NCI-H1092 (cell line): ENCODE measurements at regions not wholly inside any gene's neighbourhood (a gene's known extent, or its start where the extent isn't known, plus 50 kb on each side); places are given as distances from the start of the nearest gene placed in this dataset.

Experiments
- DNase-seq: peaks from one replicate; lab custom pipeline; 2025; lab: John Stamatoyannopoulos, UW

DNA sequence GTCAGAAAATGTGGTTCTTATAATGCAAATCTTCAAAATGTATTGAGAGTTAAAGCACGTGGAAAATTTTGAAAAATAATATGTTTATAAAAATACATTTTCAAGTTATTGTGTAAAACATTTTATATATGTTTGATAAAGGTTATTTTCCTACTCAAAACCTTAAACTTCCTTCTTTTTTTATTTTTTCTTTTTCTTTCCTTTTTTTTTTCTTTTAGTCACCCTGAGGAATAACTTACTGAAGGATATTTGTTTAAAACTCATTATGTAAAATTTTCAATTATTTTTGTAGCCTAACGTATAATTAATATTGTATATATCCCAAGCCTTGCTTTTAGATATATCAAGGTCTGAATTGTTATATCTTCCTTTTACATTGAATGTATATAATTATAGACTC, 346.8 kb upstream of the GYPC start:
- no peak for DNase-seq

DNA sequence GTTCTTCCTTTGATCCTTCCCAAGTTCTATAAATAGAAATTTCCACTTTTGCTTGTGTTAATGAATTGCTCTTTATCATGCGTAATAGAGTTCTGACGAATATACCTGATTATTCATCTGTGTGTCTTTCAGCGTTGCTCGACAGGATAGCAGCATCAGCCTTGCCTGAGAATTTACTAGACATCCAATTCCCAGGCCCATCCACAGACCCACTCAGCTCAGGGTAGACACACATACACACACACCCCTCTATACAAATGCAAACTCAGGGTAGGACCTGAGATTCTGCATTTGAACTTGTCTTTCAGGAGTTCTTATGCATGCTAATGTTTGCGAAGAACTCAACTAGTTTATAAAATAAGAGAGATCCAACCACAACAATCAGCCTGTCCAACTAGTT, 343.4 kb upstream of the GYPC start:
- DNase-seq: no peak

DNA sequence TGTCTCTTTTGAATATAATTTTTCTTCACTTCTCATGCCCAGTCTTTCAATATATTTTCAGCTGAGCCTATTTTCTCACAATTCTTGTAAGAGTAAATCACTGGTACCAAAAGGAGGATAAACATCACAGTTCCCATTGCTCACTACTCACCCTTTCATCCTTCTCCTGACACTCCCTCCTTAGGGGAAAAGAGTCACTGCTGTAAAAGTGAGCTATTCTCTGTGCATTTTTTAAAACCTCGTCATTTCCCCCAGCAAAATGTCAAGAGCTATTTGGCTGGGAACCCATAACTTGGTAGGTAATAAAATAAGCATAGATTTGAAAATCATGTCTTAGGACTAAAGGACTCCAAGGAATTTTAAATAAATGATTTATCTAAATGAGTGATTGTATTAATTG, 340.1 kb upstream of the GYPC start:
- no peak for DNase-seq

DNA sequence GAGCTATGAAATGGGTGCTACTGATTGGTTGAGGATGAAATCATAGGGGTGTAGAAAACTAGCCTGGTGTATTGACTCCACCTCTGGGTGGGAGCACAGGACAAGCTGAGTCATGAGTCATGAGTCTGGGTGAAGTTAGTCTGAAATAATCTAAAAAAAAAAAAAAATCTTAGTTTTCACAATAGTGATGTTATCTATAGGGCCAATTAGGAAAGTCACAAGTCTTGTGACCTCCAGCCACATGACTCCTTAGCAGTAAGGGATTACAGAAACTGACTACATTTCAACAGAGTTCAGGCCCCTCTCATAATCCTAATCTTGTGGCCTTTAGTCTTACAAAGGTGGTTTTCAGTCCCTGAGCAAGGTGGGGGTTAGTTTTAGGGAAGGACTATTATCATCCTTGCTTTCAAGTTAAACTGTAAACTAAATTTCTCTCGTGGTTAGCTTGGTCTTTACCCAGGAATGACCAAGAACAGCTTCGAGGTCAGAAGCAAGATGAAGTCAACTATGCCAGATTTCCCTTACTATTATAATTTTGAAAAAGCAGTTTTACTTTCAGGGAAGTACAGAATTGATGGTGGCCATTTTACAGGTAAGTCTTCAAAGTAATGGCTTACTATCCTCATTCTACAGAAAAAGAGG, 338.0 kb upstream of the GYPC start:
- DNase-seq: no peak

DNA sequence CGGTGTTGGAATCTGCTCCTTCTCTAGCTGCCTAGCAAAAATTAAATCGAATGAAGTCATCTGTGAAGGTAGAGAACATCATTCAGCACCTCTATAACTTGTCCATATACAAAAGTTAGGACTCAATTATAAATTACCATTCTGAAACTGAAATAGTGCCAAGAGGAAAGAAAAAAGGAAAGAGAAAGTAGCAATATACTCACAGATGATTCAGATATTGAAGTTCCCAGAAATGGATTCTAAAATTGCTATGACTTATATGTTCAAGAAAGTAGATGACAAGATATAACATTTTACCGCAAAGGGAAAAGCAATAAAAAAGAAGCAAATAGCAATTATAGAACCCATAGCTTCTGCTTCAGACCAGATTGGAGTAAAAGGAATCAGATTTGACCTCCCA, 333.6 kb upstream of the GYPC start:
- no peak for DNase-seq

DNA sequence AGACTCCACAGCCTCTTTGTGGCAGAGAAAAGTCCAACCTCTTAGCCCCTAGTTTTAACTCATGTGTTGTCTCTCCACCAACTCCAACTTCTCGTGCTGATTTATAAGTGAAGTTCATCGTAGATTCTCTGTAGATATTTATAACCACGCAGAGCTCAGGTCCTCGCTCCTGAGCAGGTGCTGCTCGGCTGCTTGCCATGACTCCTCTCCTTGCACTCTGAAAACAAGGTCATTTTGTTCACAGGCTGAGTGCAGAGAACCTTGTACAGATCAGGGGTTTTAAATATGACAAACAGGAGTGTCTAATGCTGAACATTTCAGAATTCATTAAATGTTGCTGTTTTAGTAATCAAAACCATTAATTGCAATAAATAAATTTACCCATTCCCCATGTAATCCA, 330.8 kb upstream of the GYPC start:
- DNase-seq: no peak

DNA sequence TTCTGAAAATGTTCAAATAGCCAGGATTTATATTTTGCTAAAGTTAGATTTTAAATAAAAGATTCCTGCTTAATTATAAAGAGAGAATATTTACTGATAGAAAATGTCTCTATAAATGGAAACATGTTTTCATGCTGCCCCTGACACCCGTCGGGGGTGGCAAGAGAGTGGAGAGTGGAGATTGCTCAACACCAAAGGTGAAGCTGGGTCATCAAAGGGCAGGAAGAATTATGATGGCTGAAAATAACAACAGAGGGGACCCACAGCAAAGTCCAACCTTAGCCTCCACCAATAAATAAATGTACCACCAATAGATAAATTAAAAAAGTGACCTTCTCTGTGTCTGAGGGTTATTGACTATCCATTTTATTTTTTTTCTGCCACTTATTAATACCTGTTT, 326.8 kb upstream of the GYPC start:
- no peak for DNase-seq

DNA sequence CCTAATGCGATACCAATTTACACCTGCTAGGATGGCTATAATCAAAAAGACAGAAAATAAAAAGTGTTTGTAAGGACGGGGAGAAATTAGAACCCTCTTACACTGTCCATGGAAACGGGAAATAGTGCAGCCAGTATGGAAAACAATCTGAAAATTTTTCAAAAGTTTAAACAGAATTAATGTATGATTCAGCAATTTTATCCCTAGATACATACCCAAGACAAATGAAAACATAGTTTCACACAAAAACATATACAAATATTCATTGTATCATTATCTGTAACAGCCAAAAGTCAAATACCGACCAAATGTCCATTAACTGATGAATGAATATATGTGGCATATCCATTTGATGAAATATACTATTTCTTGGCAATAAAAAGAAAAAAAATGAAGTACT, 313.5 kb upstream of the GYPC start:
- DNase-seq: no peak

DNA sequence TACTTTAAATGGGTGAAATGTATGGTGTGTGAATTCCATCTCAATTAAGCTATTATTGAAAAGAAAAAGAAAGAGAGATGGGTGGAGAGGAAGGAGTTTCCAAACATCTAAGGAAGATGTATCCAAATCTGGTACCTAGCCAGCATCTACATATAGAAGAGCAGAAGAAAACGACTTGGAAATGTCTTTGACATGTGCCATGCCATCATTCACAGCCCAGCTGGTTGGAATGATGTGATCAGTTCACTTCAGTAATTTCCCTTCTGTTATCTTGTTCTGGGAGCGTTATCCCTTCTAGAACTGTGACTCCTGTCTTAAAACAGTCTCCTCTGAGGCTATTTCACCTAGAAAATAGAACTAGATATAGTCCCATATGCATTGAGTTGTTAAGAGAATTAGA, 312.8 kb upstream of the GYPC start:
- no peak for DNase-seq

DNA sequence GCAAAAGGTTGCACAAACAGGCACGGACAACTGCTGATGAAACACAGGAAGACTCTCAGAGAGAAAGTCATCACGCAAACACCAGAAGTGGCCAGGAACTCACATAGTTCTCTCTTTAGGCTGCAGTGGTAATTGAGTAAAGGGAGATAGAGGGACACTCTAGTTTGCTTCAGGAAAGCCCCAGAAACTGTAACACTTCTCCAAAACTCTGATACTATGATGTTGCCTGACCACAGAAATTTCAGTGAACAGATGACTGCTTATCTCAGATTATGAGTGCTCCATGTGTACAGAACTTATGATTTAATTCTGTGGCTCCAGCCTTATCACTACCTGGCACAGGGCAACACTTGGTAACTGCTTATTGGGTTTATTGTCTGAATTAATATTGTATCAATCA, 311.5 kb upstream of the GYPC start:
- no peak for DNase-seq

DNA sequence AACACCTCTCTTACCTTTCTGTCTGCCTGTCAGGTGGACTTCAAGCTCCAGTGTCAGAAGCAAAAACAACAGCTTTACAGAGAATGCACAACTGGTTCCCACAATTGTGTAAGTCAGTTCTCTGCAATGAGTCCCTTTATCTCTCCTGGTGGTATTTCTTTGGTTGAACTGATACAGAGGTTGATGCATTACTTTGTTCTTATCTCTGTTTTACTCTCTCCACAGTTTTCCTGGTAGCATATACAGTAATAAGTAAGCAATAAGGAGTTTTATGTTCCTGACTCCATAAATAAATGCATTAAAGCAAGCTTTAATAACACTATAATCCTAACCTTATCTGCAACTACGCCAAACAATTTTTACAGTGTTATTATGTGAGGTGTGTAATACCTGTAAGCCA, 310.3 kb upstream of the GYPC start:
- DNase-seq: no peak

DNA sequence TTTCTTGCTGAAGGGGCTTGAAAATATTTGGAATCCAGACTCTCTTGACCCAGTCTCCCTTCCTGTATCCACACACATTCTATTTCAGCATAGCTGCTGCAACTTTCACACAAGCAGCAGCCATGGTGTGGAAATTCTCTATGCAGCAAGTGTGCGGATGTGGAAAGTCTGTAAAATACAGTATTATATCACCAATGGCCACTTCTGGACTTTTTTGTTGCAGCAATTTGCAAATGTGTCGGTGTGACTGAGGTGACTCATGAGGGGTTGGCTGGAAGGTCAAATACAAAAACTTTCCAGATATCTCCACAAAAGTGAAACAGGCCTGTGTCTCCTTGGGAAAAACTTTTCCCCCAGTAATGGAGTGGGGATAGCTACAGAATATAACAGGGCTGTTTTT, 299.3 kb upstream of the GYPC start:
- DNase-seq: no peak

DNA sequence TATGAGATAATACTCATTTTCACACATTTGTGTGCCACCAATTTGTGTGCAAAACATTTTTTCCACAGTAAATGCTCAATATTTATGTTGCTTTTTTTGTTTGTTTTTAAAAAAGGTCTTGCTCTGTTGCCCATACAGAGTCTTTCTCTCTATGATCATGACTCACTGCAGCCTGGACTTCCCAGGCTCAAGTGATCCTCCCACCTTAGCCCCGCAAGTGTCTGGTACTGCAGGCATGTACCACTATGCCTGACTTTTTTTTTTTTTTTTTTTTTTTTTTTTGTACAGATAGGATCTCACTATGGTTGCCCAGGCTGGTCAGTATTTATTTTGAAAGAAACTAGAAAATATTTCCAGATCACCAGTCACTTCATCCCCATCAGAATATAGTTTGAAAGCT, 297.8 kb upstream of the GYPC start:
- DNase-seq: no peak

DNA sequence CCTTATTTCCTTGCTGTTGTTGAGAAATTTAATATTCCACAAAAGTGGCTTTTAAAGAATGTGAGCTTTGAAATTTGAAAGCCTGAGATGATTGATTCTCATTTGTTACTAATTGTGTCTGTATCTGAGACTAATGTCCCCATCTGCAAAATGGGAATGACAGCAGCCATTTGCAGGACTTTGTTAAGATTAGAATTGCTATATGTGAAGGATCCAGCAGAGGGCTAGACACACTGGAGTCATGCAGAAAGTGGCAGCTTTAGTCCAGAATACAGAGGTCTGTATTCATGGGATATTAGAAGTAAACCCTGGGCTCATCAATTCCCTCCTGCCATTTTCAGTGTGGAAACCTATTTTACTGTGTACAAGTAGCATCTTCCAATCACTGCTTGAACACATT, 296.5 kb upstream of the GYPC start:
- DNase-seq: no peak

DNA sequence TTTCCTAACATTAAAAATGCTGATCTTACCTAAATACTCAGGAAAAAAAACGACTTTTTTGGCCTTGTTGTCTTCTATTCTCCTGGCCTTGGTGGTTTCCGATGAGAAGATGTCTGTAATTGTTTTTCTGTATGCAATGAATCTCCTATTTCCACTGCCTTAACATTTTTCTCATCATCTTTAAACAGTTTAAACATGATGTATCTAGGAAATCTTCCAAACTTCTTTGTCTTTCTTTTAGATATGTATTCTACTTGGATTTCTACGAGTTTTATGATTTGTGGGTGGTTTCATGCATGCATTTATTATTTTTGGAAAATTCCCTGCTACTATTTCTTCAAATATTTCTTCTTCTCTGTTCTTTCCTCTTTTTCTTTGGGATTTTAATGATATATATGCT, 288.6 kb upstream of the GYPC start:
- DNase-seq: no peak

DNA sequence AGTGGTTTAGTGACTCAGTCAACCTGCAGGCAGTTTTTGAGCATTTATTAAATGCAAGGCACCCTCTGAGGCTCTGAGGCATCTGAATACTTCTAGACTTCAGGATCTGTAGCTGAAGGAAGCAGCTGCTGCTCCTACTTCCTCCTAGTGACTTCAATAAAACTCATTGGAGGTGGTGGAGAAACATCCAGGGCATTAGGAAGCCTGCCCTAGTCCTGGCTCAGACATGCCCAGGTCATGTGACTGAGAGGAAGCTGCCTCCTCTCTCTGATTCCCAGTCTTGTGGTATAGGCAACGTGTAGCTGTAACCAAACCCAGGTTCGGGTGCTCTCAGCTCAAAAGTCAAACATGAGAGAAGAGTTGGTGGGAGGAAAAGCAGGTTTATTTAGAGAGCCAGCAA, 287.2 kb upstream of the GYPC start:
- no peak for DNase-seq

DNA sequence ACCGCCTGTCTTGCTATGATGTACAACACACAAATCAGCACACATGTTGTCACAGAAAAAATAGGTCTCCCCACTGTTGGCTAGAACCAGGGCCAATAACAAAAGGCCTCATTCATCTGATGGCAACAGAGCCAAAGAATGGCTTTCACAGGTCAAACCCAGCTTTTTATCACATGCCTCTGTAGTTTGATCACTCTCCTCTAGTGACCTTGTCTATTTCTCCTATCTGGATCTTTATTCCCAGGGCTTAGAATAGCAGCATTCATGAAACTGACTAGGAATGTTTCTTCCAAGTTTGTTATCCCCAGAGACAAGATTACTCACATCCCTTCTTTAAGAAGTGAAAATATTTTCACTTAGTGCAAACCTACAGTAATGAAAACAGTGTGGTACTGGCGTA, 285.8 kb upstream of the GYPC start:
- DNase-seq: no peak

DNA sequence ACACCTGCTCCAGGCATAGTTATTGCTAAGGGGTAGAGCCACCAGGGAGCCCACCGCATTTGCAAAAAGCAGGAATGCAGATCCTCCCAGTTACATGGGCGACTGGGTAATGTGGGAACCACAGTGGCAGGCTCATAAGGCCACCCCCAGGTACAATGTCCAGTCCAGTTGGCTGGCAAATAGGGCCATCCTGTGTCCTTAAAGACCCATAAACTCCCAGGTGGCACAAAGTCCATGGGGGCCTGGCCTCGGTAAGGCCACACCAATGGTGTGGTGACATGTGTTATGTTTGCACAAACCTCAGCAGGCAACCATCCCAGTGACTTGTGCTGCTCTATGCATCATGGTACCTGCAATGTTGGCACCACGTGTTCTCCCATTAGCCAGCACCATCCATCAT, 283.6 kb upstream of the GYPC start:
- no peak for DNase-seq

DNA sequence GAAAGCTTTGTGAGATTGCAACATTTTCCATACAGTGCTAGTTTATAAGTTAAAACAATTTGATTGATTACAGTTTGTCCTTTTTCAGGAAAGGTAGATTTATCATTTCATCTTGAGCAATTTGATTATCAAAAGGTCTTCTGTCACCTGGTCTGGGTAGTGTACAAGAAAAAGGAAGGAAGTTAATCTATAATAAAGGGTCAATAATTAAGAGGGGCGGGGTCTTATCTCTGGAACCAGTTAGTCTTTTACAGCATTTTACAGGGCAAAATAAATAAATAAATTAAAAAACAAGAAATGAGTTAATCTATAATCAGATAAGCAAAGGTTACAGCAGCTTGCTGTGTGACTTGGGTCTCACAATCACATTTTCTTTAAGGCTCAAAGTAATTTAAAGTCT, 277.8 kb upstream of the GYPC start:
- DNase-seq: no peak

DNA sequence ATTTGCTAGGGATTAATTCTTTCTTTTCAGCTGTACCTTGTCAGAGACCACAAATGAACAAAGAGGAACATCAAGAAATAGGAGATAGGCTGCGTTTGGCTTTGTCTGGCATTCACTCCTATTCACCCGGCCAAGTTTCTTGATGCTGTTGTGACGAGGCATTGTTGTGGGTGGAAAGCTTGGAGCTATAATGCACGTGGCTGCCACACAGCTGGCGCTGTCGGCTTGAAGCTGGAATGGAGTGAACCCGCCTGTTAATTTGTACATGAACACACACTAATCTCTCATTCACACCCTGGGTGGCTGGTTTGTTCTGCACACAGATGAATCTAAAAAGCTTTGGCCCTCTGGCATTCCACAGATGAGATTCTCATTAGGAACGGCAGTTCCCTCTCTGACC, 274.9 kb upstream of the GYPC start:
- DNase-seq: no peak

DNA sequence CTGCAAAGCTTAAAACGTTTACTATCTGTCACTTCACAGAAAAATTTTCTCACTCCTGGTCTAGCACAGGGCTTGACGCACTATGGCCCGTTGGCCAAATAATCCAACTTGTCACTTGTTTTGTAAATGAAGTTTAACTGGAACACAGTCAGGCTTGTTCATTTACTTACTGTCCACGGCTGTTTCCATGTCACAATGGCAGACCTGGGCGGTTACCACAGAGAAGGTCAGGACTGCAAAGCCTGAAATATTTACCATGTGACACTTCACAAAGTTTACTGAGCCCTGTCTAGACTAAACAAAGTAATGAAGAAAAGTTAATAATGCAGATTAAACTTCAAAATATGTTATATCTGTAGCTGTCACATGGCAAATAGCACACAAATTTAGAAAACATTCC, 273.0 kb upstream of the GYPC start:
- no peak for DNase-seq

DNA sequence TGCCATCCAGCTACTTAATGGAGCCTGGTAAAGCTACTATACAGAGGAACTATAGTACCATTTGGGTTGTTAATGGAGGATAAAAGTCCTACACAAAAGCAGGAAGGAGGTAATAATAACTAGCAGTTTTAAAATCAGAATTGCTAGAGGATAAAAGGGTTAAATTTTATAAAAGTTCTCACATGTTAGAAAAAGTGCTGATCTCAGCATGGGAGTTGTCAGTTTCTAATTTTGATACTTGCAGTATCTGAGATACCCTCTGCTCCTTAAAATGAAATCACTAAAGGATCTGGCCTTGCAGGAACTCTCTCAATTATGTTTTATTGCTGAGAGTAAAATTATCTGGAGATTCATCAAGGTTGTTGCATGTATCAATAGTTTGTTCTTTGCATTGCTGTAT, 272.2 kb upstream of the GYPC start:
- DNase-seq: no peak

DNA sequence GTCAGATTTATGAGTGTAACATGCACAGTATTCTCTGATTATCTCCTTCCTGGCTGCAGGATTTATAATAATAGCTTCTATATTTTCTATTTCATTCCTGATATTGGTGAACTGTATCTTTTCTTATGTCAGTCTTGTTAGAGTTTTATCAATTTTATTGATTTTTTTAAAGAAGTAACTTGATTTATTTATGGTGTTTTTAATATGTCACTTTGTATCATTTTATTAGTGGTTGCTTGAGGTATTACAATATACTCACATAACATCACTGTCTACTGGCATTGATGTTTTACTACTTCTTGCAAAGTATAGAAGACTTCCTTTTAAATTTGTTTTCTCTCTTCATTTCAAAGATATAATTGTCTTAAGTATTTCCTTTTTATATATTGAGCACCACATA, 270.5 kb upstream of the GYPC start:
- no peak for DNase-seq

DNA sequence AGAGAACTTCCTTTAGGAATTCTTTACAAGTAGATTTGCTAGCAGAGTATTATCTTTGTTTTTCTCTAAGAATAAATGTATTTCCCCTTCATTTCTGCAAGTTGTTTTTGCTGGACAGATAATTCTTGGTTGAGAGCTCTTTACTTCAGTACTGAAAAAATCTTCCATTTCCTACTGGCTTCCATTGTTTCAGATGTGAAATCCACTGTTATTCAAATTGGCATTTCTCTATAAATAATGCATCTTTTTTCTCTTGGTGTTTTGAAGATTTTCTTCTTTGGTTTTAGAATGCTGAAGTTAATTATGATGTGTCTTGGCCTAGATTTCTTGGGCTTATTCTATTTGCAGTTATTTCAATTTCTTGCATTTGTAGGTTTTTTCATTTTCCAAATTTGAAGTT, 270.0 kb upstream of the GYPC start:
- DNase-seq: no peak

DNA sequence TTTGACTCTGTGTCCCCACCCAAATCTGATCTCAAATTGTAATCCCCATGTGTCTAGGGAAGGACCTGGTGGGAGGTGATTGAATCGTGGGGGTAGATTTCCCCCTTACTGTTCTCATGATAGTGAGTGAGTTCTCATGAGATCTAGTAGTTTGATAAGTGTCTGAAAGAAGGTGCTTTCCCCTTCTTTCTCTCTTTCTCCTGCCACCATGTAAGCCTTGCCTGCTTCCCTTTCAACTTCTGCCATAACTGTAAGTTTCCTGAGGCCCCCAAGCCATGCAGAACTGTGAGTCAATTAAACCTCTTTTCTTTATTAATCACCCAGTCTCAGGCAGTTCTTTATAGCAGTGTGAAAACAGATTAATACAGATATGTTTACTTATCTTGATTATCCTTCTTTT, 266.5 kb upstream of the GYPC start:
- no peak for DNase-seq
